Panc1 (cell line): ENCODE measurements at regions not wholly inside any gene's neighbourhood (a gene's known extent, or its start where the extent isn't known, plus 50 kb on each side); places are given as distances from the start of the nearest gene placed in this dataset.

Experiments used
- ATAC-seq: fragments of 200-7000 bp; cut with Tn5 transposase; 2 replicates; pipeline ENCODE4 v1.9.1; 2020; ENCODE audit warnings: mild to moderate bottlenecking, moderate library complexity
- BruUV-seq: library from RNA; stranded (reverse); fragments of 400-500 nt; replicated peaks from 2 replicates; lab custom pipeline; 2021; lab: Mats Ljungman, UMichigan
- CTCF ChIA-PET: fragments of 300-600 bp; sonication (Branson Sonifier 250); formaldehyde crosslinking; loops from one replicate; lab custom pipeline; 2022; ENCODE audit warnings: antibody characterized with exemption; lab: Charles Lee
- POLR2A ChIA-PET: fragments of 300-600 bp; sonication (Branson Sonifier 250); formaldehyde crosslinking; loops from one replicate; lab custom pipeline; 2022; ENCODE audit warnings: antibody characterized with exemption; lab: Charles Lee
- DNase-seq: peaks from one replicate; pipeline ENCODE4 v3.0.0-alpha.2; 2010; ENCODE audit warnings: low read depth, low spot score
- H3K27ac ChIP-seq: 2 replicates; pipeline ENCODE4 v1.5.1; 2011; ENCODE audit warnings: mild to moderate bottlenecking, low read length, inconsistent platforms
- H3K27me3 ChIP-seq: fragments of 200-500 bp; sonication (Bioruptor generic); 2 replicates; pipeline ENCODE4 v1.6.0; 2014; ENCODE audit warnings: low read length, inconsistent platforms; ENCODE audit not compliant: control insufficient read depth, insufficient read depth
- H3K36me3 ChIP-seq: fragments of 200-500 bp; sonication (Bioruptor generic); 2 replicates; pipeline ENCODE4 v1.5.1; 2014; ENCODE audit warnings: inconsistent platforms, mild to moderate bottlenecking, low read length, moderate library complexity; ENCODE audit not compliant: control insufficient read depth, insufficient read depth
- H3K4me1 ChIP-seq: 2 replicates; pipeline ENCODE4 v1.5.1; 2011; ENCODE audit warnings: inconsistent platforms, mild to moderate bottlenecking, low read length, moderate library complexity; ENCODE audit not compliant: control insufficient read depth, insufficient read depth
- H3K4me3 ChIP-seq, 2 experiments: 2 replicates each; pipeline ENCODE4 v1.5.1; 2011 to 2012; ENCODE audit warnings: low read depth in 2 of 2, low read length in 2 of 2, mild to moderate bottlenecking in 2 of 2, inconsistent platforms in 1 of 2, moderate library complexity in 1 of 2
- H3K9me3 ChIP-seq: fragments of 200-500 bp; sonication (Bioruptor generic); 2 replicates; pipeline ENCODE4 v1.5.1; 2014; ENCODE audit warnings: low read depth, mild to moderate bottlenecking, inconsistent platforms, low read length, moderate library complexity; ENCODE audit not compliant: control insufficient read depth, insufficient read depth
- CTCF ChIP-seq: fragments of 450-650 bp; IDR thresholded peaks from 2 replicates; pipeline ENCODE4 v1.5.1; 2017; ENCODE audit warnings: mild to moderate bottlenecking
- POLR2AphosphoS5 ChIP-seq: IDR thresholded peaks from 2 replicates; pipeline ENCODE4 v1.6.1; 2012; ENCODE audit warnings: mild to moderate bottlenecking, low read depth, low read length, moderate library complexity
- REST ChIP-seq, 2 experiments: IDR thresholded peaks; 2 replicates each; pipeline ENCODE4 v1.6.1; 2011 to 2012; ENCODE audit warnings: low read depth in 2 of 2, control low read depth in 1 of 2, low read length in 1 of 2, mild to moderate bottlenecking in 1 of 2, moderate library complexity in 1 of 2; ENCODE audit not compliant: insufficient read depth in 1 of 2
- SIN3A ChIP-seq: IDR thresholded peaks from 2 replicates; pipeline ENCODE4 v1.6.1; 2012; ENCODE audit warnings: low read depth, mild to moderate bottlenecking, low read length, moderate library complexity, borderline replicate concordance; ENCODE audit not compliant: insufficient read depth
- TCF7L2 ChIP-seq: IDR thresholded peaks from 2 replicates; pipeline ENCODE4 v1.6.1; 2011; ENCODE audit warnings: mild to moderate bottlenecking, low read depth, low read length, inconsistent platforms
- in situ Hi-C: cut with HindIII; loops from 2 replicates; pipeline ENCODE4 v1.10.0; 2016; ENCODE audit warnings: low sequenced_read_pairs, low pct_unique_long_range_greater_than_20kb
- intact Hi-C: fragments of 100-400 bp; cut with micrococcal nuclease; formaldehyde crosslinking; loops from one replicate; pipeline ENCODE4 v1.10.0; 2022; ENCODE audit not compliant: unreplicated experiment

GRCh38 chr18:51346404-51346803 lies 148.9 kb upstream of the MEX3C start:
- DNase-seq (no peak), ATAC-seq (no peak)
- intact Hi-C loops (no loop called here), in situ Hi-C loops (no loop called here)
- TF ChIP-seq CTCF: no peak
- no peak for TF ChIP-seq SIN3A
- TF ChIP-seq TCF7L2: no peak
- no peak for TF ChIP-seq REST (IDR thresholded peaks at IDR 0.05; ENCODE audit: insufficient read depth in 1 of 2, low read depth in 2 of 2, low read length in 1 of 2)
- no peak for TF ChIP-seq POLR2AphosphoS5
- ChIA-PET POLR2A (no interaction called here), CTCF (no interaction called here)
- no peaks in the 10 kb centered on the region for H3K9me3 ChIP-seq
- no peaks in the 10 kb centered on the region for H3K36me3 ChIP-seq
- no peak overlapping the region for H3K4me3 ChIP-seq
- BruUV-seq: no TSS peak
- no peaks in the 10 kb centered on the region for H3K27me3 ChIP-seq
- H3K27ac ChIP-seq: no peak overlapping the region
- no peaks in the 10 kb centered on the region for H3K4me1 ChIP-seq

GRCh38 chr18:51350081-51350480 lies 152.6 kb upstream of the MEX3C start:
- DNase-seq (no peak), ATAC-seq (no peak)
- H3K9me3 ChIP-seq: no peaks in the 10 kb centered on the region
- no peaks in the 10 kb centered on the region for H3K36me3 ChIP-seq
- in situ Hi-C loops (no loop called here), intact Hi-C loops (no loop called here)
- TF ChIP-seq REST (IDR thresholded peaks at IDR 0.05; ENCODE audit: insufficient read depth in 1 of 2, low read depth in 2 of 2, low read length in 1 of 2): no peak
- TF ChIP-seq POLR2AphosphoS5: no peak
- TF ChIP-seq SIN3A: no peak
- no peak for TF ChIP-seq TCF7L2
- no peak for TF ChIP-seq CTCF
- H3K4me1 ChIP-seq: no peaks in the 10 kb centered on the region
- BruUV-seq: no TSS peak
- no peak overlapping the region for H3K27ac ChIP-seq
- POLR2A ChIA-PET: no interaction called here
- CTCF ChIA-PET: no interaction called here
- no peaks in the 10 kb centered on the region for H3K27me3 ChIP-seq
- H3K4me3 ChIP-seq: no peak overlapping the region
